Astrocyte of the cerebellum (primary cell): ENCODE measurements at regions not wholly inside any gene's neighbourhood (a gene's known extent, or its start where the extent isn't known, plus 50 kb on each side); places are given as distances from the start of the nearest gene placed in this dataset.

Source experiments
- DNase-seq: peaks from one replicate; pipeline ENCODE4 v3.0.0-alpha.2; 2011; ENCODE audit warnings: low read depth
- H3K4me3 ChIP-seq: 2 replicates; pipeline ENCODE4 v1.5.1; 2011; ENCODE audit warnings: mild to moderate bottlenecking, low read depth, low read length, moderate library complexity
- CTCF ChIP-seq: IDR thresholded peaks from 2 replicates; pipeline ENCODE4 v1.5.1; 2012; ENCODE audit warnings: low read length, low read depth, moderate library complexity, mild to moderate bottlenecking; ENCODE audit errors: missing control alignments
- in situ Hi-C: cut with HindIII; loops from 2 replicates; pipeline ENCODE4 v1.10.0; 2017; ENCODE audit warnings: low sequenced_read_pairs

GRCh38 chr16:87252269-87252970 lies 64.8 kb downstream of the C16orf95 start:
- in situ Hi-C loops, result loop anchor here (25.0 kb wide), 1 partner anchor 690 kb away; the partner anchor contains the start of genes FOXC2 and MTHFSD
- no peak overlapping the region for H3K4me3 ChIP-seq
- no peak for DNase-seq
- no peak for TF ChIP-seq CTCF
